ENCODE measurements at regions not wholly inside any gene's neighbourhood (a gene's known extent, or its start where the extent isn't known, plus 50 kb on each side); places are given as distances from the start of the nearest gene placed in this dataset.

DNA sequence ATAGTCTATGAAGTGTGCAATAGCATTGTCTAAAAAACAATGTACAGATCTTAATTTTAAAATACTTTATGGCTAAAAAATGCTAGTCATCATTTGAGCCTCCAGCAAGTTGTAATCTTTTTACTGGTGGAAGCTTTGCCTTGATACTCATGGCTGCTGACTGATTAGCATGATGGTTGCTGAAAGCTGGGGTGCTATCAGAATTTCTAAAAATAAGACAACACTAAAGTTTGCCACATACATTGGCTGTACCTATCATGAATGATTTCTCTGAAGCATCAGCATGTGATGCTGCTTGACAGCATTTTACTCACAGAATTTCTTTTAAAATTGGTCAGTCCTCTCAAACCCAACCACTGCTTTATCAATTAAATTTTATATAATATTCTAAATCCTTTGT lies 101.5 kb upstream of the TMEM168 start:
- intact Hi-C loops (cut with DNase I, micrococcal nuclease), result loop anchor here in 1 of 2 experiments (10.0 kb wide), 1 partner anchor 1137 kb away; no protein-coding TSS in a partner anchor
- ChIA-PET CTCF (no interaction called here), POLR2A (no interaction called here)
- ATAC-seq, result no peak
- Mint-ChIP-seq H3K9me3 (ENCODE audit: low read depth) (no peaks in the 10 kb centered on the region), H3K36me3 (ENCODE audit: low read depth) (peaks cover 24% of the 10 kb centered on the region), H3K27ac (no peak overlapping the region), H3K4me1 (peaks cover 2% of the 10 kb centered on the region), H3K27me3 (no peaks in the 10 kb centered on the region), H3K4me3 (no peak overlapping the region)
- DNase-seq, result no peak

DNA sequence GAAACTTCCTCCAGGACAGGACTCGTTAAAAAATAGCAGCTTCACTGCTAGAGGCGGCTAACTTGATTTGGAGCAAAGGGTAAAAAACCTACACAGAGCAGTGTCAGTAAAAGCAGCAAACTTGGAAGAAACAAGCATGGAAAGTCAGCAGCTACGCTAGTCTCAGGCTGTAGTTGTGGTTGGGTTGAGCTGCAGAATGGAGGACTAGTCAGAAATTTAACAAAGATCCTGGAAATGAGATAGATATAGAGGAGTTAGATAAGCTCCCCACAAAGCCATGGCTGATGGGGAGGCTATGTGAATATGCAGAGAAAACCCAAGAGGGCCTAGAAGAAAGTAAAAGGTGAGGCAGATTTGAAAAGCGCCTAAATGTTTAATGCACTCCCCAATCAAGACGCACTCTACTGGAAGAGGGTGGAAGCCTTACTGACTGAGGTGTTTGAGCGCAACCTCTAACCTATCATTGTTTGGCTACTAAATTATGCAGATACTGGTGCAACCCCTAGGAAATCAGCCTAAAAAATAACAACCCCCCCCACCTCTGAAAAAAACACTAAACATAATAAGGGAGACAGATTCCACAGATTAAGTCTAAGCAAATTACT lies 99.7 kb upstream of the TMEM168 start:
- POLR2A ChIA-PET, result no interaction called here
- Mint-ChIP-seq H3K36me3 (ENCODE audit: low read depth) (peaks cover 32% of the 10 kb centered on the region), H3K27me3 (no peaks in the 10 kb centered on the region), H3K9me3 (ENCODE audit: low read depth) (no peaks in the 10 kb centered on the region), H3K4me3 (no peak overlapping the region), H3K27ac (no peak overlapping the region), H3K4me1 (peaks cover 2% of the 10 kb centered on the region)
- DNase-seq, result no peak
- ATAC-seq, result no peak
- CTCF ChIA-PET, result no interaction called here
- intact Hi-C loops (cut with DNase I, micrococcal nuclease), result loop anchor here in 1 of 2 experiments (10.0 kb wide), 1 partner anchor 1135 kb away; no protein-coding TSS in a partner anchor

DNA sequence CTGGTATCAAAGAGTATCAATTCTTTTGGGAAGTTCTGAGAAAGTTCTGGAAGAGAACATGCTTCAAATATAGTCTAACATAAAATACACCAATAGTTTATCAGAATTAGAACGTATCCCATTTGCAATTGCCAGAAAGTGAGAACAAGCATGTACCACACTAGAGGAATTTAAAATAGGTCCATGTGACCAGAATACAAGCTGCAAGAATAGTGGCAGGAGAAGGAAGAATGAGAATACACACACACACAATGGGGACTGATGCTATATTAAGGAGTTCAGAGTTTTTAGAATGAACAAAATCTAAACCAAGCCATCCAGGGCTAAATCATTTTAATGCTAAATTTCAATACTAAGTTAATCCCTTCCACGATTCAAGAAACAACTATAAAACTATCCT lies 99.1 kb upstream of the TMEM168 start:
- no peaks in the 10 kb centered on the region for H3K27me3 Mint-ChIP-seq
- H3K27ac Mint-ChIP-seq, result no peak overlapping the region
- H3K4me3 Mint-ChIP-seq, result no peak overlapping the region
- no peaks in the 10 kb centered on the region for H3K9me3 Mint-ChIP-seq (ENCODE audit: low read depth)
- peaks cover 2% of the 10 kb centered on the region for H3K4me1 Mint-ChIP-seq
- intact Hi-C loops (cut with DNase I, micrococcal nuclease), result no loop called here
- ChIA-PET POLR2A (no interaction called here), CTCF (no interaction called here)
- ATAC-seq (no peak), DNase-seq (no peak)
- peaks cover 29% of the 10 kb centered on the region for H3K36me3 Mint-ChIP-seq (ENCODE audit: low read depth)

GRCh38 chr7:112888781-112889180 lies 98.6 kb upstream of the TMEM168 start:
- Mint-ChIP-seq H3K9me3 (ENCODE audit: low read depth) (no peaks in the 10 kb centered on the region), H3K4me3 (no peak overlapping the region), H3K4me1 (peaks cover 6% of the 10 kb centered on the region), H3K27ac (no peak overlapping the region), H3K36me3 (ENCODE audit: low read depth) (peaks cover 31% of the 10 kb centered on the region), H3K27me3 (no peaks in the 10 kb centered on the region)
- ATAC-seq (no peak), DNase-seq (no peak)
- ChIA-PET POLR2A (no interaction called here), CTCF (no interaction called here)
- intact Hi-C loops (cut with DNase I, micrococcal nuclease), result no loop called here

DNA sequence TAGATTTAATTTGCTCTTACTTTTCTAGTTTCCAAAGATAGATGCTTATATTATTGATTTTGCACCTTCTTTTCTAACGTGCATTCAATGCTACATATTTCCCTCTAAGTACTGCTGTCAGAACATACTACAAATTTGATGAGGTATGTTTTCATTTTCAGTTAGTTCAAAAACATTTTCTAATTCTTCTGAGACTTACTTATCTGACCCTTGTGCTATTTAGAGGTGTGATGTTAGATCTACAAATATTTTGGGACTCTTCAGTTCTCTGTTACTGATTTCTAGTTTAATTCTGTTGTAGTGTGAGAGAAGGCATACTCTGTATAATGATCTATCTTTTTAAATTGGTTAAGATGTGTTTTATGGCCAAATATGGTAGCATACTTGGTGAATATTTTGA lies 97.8 kb upstream of the TMEM168 start:
- POLR2A ChIA-PET, result no interaction called here

GRCh38 chr7:112887337-112887736 lies 97.1 kb upstream of the TMEM168 start:
- POLR2A ChIA-PET, result no interaction called here
- H3K4me1 Mint-ChIP-seq, result peaks cover 8% of the 10 kb centered on the region
- intact Hi-C loops (cut with DNase I, micrococcal nuclease), result no loop called here
- no peaks in the 10 kb centered on the region for H3K9me3 Mint-ChIP-seq (ENCODE audit: low read depth)
- DNase-seq (no peak), ATAC-seq (no peak)
- no peak overlapping the region for H3K27ac Mint-ChIP-seq
- H3K36me3 Mint-ChIP-seq (ENCODE audit: low read depth), result peaks cover 25% of the 10 kb centered on the region
- no peaks in the 10 kb centered on the region for H3K27me3 Mint-ChIP-seq
- CTCF ChIA-PET, result no interaction called here
- no peak overlapping the region for H3K4me3 Mint-ChIP-seq

More for the DNA sequence above, 97.8 kb upstream of the TMEM168 start:
- CTCF ChIA-PET, result no interaction called here
- Mint-ChIP-seq H3K4me1 (peaks cover 8% of the 10 kb centered on the region), H3K36me3 (ENCODE audit: low read depth) (peaks cover 25% of the 10 kb centered on the region), H3K4me3 (no peak overlapping the region), H3K9me3 (ENCODE audit: low read depth) (no peaks in the 10 kb centered on the region), H3K27me3 (no peaks in the 10 kb centered on the region), H3K27ac (no peak overlapping the region)
- DNase-seq, result no peak
- no peak for ATAC-seq
- intact Hi-C loops (cut with DNase I, micrococcal nuclease), result no loop called here

GRCh38 chr7:112886208-112886607 lies 96.0 kb upstream of the TMEM168 start:
- no peaks in the 10 kb centered on the region for H3K9me3 Mint-ChIP-seq (ENCODE audit: low read depth)
- intact Hi-C loops (cut with DNase I, micrococcal nuclease), result no loop called here
- ChIA-PET CTCF (no interaction called here), POLR2A (no interaction called here)
- DNase-seq (no peak), ATAC-seq (no peak)
- H3K4me1 Mint-ChIP-seq, result peaks cover 5% of the 10 kb centered on the region
- H3K36me3 Mint-ChIP-seq (ENCODE audit: low read depth), result peaks cover 22% of the 10 kb centered on the region
- no peak overlapping the region for H3K27ac Mint-ChIP-seq
- no peaks in the 10 kb centered on the region for H3K27me3 Mint-ChIP-seq
- no peak overlapping the region for H3K4me3 Mint-ChIP-seq

- H3K27me3 Mint-ChIP-seq, result no peaks in the 10 kb centered on the region
- no peaks in the 10 kb centered on the region for H3K9me3 Mint-ChIP-seq (ENCODE audit: low read depth)
- DNase-seq, result no peak
- no peak for ATAC-seq
- no peak overlapping the region for H3K4me3 Mint-ChIP-seq
- CTCF ChIA-PET, result no interaction called here
- peaks cover 5% of the 10 kb centered on the region for H3K4me1 Mint-ChIP-seq
- intact Hi-C loops (cut with DNase I, micrococcal nuclease), result no loop called here
- H3K27ac Mint-ChIP-seq, result no peak overlapping the region
- H3K36me3 Mint-ChIP-seq (ENCODE audit: low read depth), result peaks cover 18% of the 10 kb centered on the region
- POLR2A ChIA-PET, result no interaction called here
Observed at GRCh38 chr7:112882991-112883390, 92.8 kb upstream of the TMEM168 start.

DNA sequence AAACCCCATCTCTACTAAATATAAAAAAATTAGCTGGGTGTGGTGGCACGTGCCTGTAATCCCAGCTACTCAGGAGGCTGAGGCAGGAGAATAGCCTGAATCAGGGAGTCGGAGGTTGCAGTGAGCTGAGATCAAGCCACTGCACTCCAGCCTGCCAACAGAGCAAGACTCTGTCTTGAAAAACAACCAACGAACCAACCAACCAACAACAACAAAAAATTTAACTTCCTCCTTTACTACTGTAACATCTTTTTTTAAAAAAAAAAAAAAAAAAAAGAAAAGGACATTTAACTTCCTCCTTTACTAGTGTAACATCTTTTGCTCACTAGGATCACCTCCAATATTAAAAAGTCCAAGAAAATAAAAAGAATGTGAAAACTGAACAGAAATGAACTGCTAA lies 92.3 kb upstream of the TMEM168 start:
- Mint-ChIP-seq H3K4me1 (peaks cover 5% of the 10 kb centered on the region), H3K4me3 (no peak overlapping the region), H3K36me3 (ENCODE audit: low read depth) (peaks cover 16% of the 10 kb centered on the region), H3K27me3 (no peaks in the 10 kb centered on the region), H3K9me3 (ENCODE audit: low read depth) (no peaks in the 10 kb centered on the region), H3K27ac (no peak overlapping the region)
- POLR2A ChIA-PET, result no interaction called here
- DNase-seq (no peak), ATAC-seq (no peak)
- CTCF ChIA-PET, result interaction anchor here (0.7 kb wide), 1 partner anchor 25 kb away, joined by 3 read pairs; no protein-coding TSS in a partner anchor
- intact Hi-C loops (cut with DNase I, micrococcal nuclease), result no loop called here

GRCh38 chr7:112882022-112882421 lies 91.8 kb upstream of the TMEM168 start:
- Mint-ChIP-seq H3K9me3 (ENCODE audit: low read depth) (no peaks in the 10 kb centered on the region), H3K4me1 (peaks cover 5% of the 10 kb centered on the region), H3K27ac (no peak overlapping the region), H3K36me3 (ENCODE audit: low read depth) (peaks cover 17% of the 10 kb centered on the region), H3K27me3 (no peaks in the 10 kb centered on the region), H3K4me3 (no peak overlapping the region)
- ChIA-PET CTCF (interaction anchor here (0.7 kb wide), 1 partner anchor 25 kb away, joined by 3 read pairs; no protein-coding TSS in a partner anchor), POLR2A (no interaction called here)
- intact Hi-C loops (cut with DNase I, micrococcal nuclease), result no loop called here
- ATAC-seq (no peak), DNase-seq (no peak)

DNA sequence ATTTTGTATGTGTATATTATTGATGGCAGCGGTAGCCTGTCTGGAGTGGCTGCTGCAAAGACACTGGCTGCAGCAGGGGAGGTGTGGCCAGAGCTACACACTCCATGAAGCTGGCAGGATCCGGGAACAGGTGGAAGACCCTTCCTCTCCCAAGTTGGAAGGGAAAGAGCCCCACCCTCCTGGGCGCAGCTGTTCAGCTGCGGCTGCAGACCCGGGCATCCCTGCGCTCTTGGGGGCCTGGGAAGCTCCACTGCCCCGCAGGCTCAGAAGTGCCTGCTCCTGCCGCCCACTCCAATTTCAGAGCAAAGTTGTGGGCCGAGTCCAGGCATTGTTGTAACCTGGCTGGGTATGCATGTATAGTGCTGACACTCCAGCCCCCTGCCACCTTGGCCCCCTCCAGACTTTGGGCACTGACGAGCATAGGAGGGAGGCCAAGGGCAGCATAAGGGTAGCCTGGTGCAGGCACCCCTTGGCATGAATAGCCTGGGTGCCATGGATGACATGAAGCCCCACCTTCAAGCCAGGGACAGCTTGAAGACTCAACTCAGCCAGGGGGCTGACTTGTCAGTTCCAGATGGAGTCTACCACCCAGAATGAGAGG lies 90.7 kb upstream of the TMEM168 start:
- Mint-ChIP-seq H3K4me1 (peaks cover 5% of the 10 kb centered on the region), H3K27ac (no peak overlapping the region), H3K27me3 (no peaks in the 10 kb centered on the region), H3K9me3 (ENCODE audit: low read depth) (no peaks in the 10 kb centered on the region), H3K36me3 (ENCODE audit: low read depth) (peaks cover 17% of the 10 kb centered on the region), H3K4me3 (no peak overlapping the region)
- DNase-seq (no peak), ATAC-seq (no peak)
- ChIA-PET CTCF (interaction anchor here (1.0 to 2.1 kb wide), 4 partner anchors 11 to 15 kb away, joined by 3 to 6 read pairs (median 4); no protein-coding TSS in a partner anchor), POLR2A (no interaction called here)
- intact Hi-C loops (cut with DNase I, micrococcal nuclease), result no loop called here

- no peak for DNase-seq
- ATAC-seq, result no peak
- Mint-ChIP-seq H3K4me3 (no peak overlapping the region), H3K36me3 (ENCODE audit: low read depth) (peaks cover 9% of the 10 kb centered on the region), H3K4me1 (peaks cover 10% of the 10 kb centered on the region), H3K27me3 (no peaks in the 10 kb centered on the region), H3K27ac (no peak overlapping the region), H3K9me3 (ENCODE audit: low read depth) (no peaks in the 10 kb centered on the region)
- CTCF ChIA-PET, result interaction anchor here (1.2 to 1.6 kb wide), 2 partner anchors 18 to 328 kb away, joined by 3 read pairs; no protein-coding TSS in a partner anchor
- intact Hi-C loops (cut with DNase I, micrococcal nuclease), result loop anchor here in 1 of 2 experiments (10.0 kb wide), 1 partner anchor 547 kb away; no protein-coding TSS in a partner anchor
- POLR2A ChIA-PET, result no interaction called here
Observed at GRCh38 chr7:112877691-112878460, 87.7 kb upstream of the TMEM168 start.
